Hematopoietic multipotent progenitor cell (in vitro differentiated cells): ENCODE measurements at regions not wholly inside any gene's neighbourhood (a gene's known extent, or its start where the extent isn't known, plus 50 kb on each side); places are given as distances from the start of the nearest gene placed in this dataset.
"Not testable (repeated sequence)": the region's sequence is repeated elsewhere in the genome, so short reads cannot be mapped to it uniquely, and the experiment has no call there.

Source experiments
- DNase-seq, 3 donors: peaks; one replicate each; pipeline ENCODE4 v3.0.0-alpha.2; 2011 to 2015; ENCODE audit warnings: low read depth in 2 of 3, low spot score in 2 of 3

GRCh38 chr5:5780253-5780652 is 357.8 kb downstream of the ICE1 start:
- DNase-seq = no peak

GRCh38 chr5:5777013-5777412 is 354.5 kb downstream of the ICE1 start:
- no peak for DNase-seq

GRCh38 chr5:5772202-5772601 is 349.7 kb downstream of the ICE1 start:
- DNase-seq = no peak

GRCh38 chr5:5770825-5771224 is 348.3 kb downstream of the ICE1 start:
- DNase-seq = no peak

- no peak for DNase-seq
These were observed 344.9 kb downstream of the ICE1 start for GRCh38 chr5:5767286-5767928.

GRCh38 chr5:5765066-5765850 is 342.8 kb downstream of the ICE1 start:
- no peak for DNase-seq

- no peak for DNase-seq
These were observed 341.8 kb downstream of the ICE1 start for GRCh38 chr5:5764246-5764645.

GRCh38 chr5:5756762-5757161 is 334.3 kb downstream of the ICE1 start:
- DNase-seq = no peak

- no peak for DNase-seq
These were observed 333.4 kb downstream of the ICE1 start for GRCh38 chr5:5755888-5756287.

- no peak for DNase-seq
These were observed 330.4 kb downstream of the ICE1 start for GRCh38 chr5:5752844-5753243.

- no peak for DNase-seq
These were observed 329.5 kb downstream of the ICE1 start for GRCh38 chr5:5751987-5752386.

GRCh38 chr5:5751498-5751897 is 329.0 kb downstream of the ICE1 start:
- DNase-seq = no peak

- no peak for DNase-seq
These were observed 318.9 kb downstream of the ICE1 start for GRCh38 chr5:5741418-5741817.

- no peak for DNase-seq
These were observed 317.0 kb downstream of the ICE1 start for GRCh38 chr5:5739490-5739945.

GRCh38 chr5:5738797-5739489 is 316.5 kb downstream of the ICE1 start:
- no peak for DNase-seq

GRCh38 chr5:5736007-5736406 is 313.5 kb downstream of the ICE1 start:
- no peak for DNase-seq

GRCh38 chr5:5733058-5733457 is 310.6 kb downstream of the ICE1 start:
- not testable (repeated sequence) for DNase-seq

- DNase-seq = no peak
These were observed 303.9 kb downstream of the ICE1 start for GRCh38 chr5:5726401-5726800.

- no peak for DNase-seq
These were observed 299.4 kb downstream of the ICE1 start for GRCh38 chr5:5721881-5722280.

- no peak for DNase-seq
These were observed 296.8 kb downstream of the ICE1 start for GRCh38 chr5:5719292-5719691.

GRCh38 chr5:5716665-5717064 is 294.2 kb downstream of the ICE1 start:
- DNase-seq = no peak

- no peak for DNase-seq
These were observed 289.1 kb downstream of the ICE1 start for GRCh38 chr5:5711592-5711991.
